Psoas muscle (tissue), 7 donors: ENCODE measurements at regions not wholly inside any gene's neighbourhood (a gene's known extent, or its start where the extent isn't known, plus 50 kb on each side); places are given as distances from the start of the nearest gene placed in this dataset.
"Not testable (repeated sequence)": the region's sequence is repeated elsewhere in the genome, so short reads cannot be mapped to it uniquely, and the experiment has no call there.

Experiments
- ATAC-seq, 4 donors: fragments of 200-7000 bp; cut with Tn5 transposase; one replicate each; pipeline ENCODE4 v1.9.1; 2020; ENCODE audit warnings: moderate library complexity in 3 of 4, mild to moderate bottlenecking in 2 of 4
- DNase-seq, 2 donors: peaks; one replicate each; pipeline ENCODE4 v3.0.0-alpha.2; 2020
- H3K27ac ChIP-seq: fragments of 200-600 bp; one replicate; pipeline ENCODE4 v1.8.0; 2022
- H3K27me3 ChIP-seq, 3 donors: fragments of 200-600 bp in 1 of 3; one replicate each; pipeline versions ENCODE4 v1.6.1 to v1.8.0; 2013 to 2022; ENCODE audit warnings: low read length in 2 of 3, mild to moderate bottlenecking in 2 of 3, moderate library complexity in 1 of 3; ENCODE audit not compliant: insufficient read depth in 3 of 3
- H3K36me3 ChIP-seq, 2 donors: fragments of 200-600 bp in 1 of 2; one replicate each; pipeline versions ENCODE4 v1.6.1 to v1.8.0; 2013 to 2022; ENCODE audit warnings: low read depth in 1 of 2, mild to moderate bottlenecking in 1 of 2, moderate library complexity in 1 of 2; ENCODE audit not compliant: insufficient read depth in 1 of 2
- H3K4me1 ChIP-seq: fragments of 200-600 bp; one replicate; pipeline ENCODE4 v1.8.0; 2022
- H3K4me3 ChIP-seq: fragments of 200-600 bp; one replicate; pipeline ENCODE4 v1.8.0; 2022; ENCODE audit warnings: mild to moderate bottlenecking
- H3K9me3 ChIP-seq: fragments of 200-600 bp; one replicate; pipeline ENCODE4 v1.8.0; 2022
- CTCF ChIP-seq: fragments of 200-600 bp; IDR thresholded peaks from one replicate; pipeline ENCODE4 v1.8.0; 2022; ENCODE audit warnings: antibody characterized with exemption
- WGBS, 3 donors: extraction: QIAGEN DNeasy Blood & Tissue Kit; methylation state at CpG; one replicate each; pipeline versions ENCODE4 v1.1.6 to v1.1.7; 2013; 5-methylcytosine and 5-hydroxymethylcytosine counted together
- intact Hi-C, 2 donors: fragments of 100-400 bp; cut with DNase I; formaldehyde crosslinking; loops; one replicate each; pipeline versions ENCODE4 v1.11.0 to v1.14.2; 2022
- donor health status: healthy with polysubstance abuse.
- donor health status: DM: no; HTN: no; CAD: no; lungs with moderate emphysema.
- donor health status: Bipolar disorder and iron deficiency.
- donor health status: healthy.
- donor health status: DM: yes; HTN: yes; CAD: no.
- donor health status: DM: no; HTN: no; CAD: no.
- donor health status: DM: yes; HTN: yes; CAD: no.

- H3K4me3 ChIP-seq = no peak overlapping the region
- no peaks in the 10 kb centered on the region for H3K36me3 ChIP-seq
- H3K4me1 ChIP-seq = no peaks in the 10 kb centered on the region
- no peak for TF ChIP-seq CTCF
- no peak overlapping the region for H3K27ac ChIP-seq
- ATAC-seq (no peak), DNase-seq (no peak)
- H3K27me3 ChIP-seq = no peaks in the 10 kb centered on the region
- intact Hi-C loops = no loop called here
- no peaks in the 10 kb centered on the region for H3K9me3 ChIP-seq
Observed at GRCh38 chr5:17854901-17855300, 220.6 kb downstream of the TAF11L14 start.

GRCh38 chr5:17860660-17861315 is 226.5 kb downstream of the TAF11L14 start:
- H3K4me3 ChIP-seq = no peak overlapping the region
- no peaks in the 10 kb centered on the region for H3K4me1 ChIP-seq
- no peak overlapping the region for H3K27ac ChIP-seq
- ATAC-seq = no peak
- H3K36me3 ChIP-seq = no peaks in the 10 kb centered on the region
- H3K27me3 ChIP-seq = no peaks in the 10 kb centered on the region
- no peak for DNase-seq
- intact Hi-C loops = no loop called here
- no peak for TF ChIP-seq CTCF
- no peaks in the 10 kb centered on the region for H3K9me3 ChIP-seq
- 96 to 98% (median 97%) methylated on average over 2 of the region's 2 CpGs for WGBS, 3 donors

- H3K27me3 ChIP-seq, H3K27ac ChIP-seq, H3K9me3 ChIP-seq, H3K4me1 ChIP-seq, H3K36me3 ChIP-seq, DNase-seq, intact Hi-C loops, ATAC-seq, H3K4me3 ChIP-seq: not testable (repeated sequence)
- WGBS, 3 donors = 60 to 68% (median 63%) methylated on average over 2 of the region's 2 CpGs
Observed at GRCh38 chr5:17864903-17865302, 230.6 kb downstream of the TAF11L14 start.

GRCh38 chr5:17865966-17866365 is 231.7 kb downstream of the TAF11L14 start:
- intact Hi-C loops, DNase-seq: not testable (repeated sequence)
- WGBS, 3 donors = 38 to 55% (median 55%) methylated on average over 1 of the region's 1 CpG

GRCh38 chr5:17872204-17872603 is 237.9 kb downstream of the TAF11L14 start:
- peaks cover 12% of the 10 kb centered on the region for H3K9me3 ChIP-seq
- no peaks in the 10 kb centered on the region for H3K36me3 ChIP-seq
- 83 to 88% (median 88%) methylated on average over 4 of the region's 4 CpGs for WGBS, 3 donors
- no peak for DNase-seq
- H3K4me1 ChIP-seq = no peaks in the 10 kb centered on the region
- H3K27ac ChIP-seq = no peak overlapping the region
- no peak for ATAC-seq
- intact Hi-C loops = no loop called here
- H3K27me3 ChIP-seq = no peaks in the 10 kb centered on the region
- TF ChIP-seq CTCF = no peak
- no peak overlapping the region for H3K4me3 ChIP-seq

More at GRCh38 chr5:17865966-17866365, 231.7 kb downstream of the TAF11L14 start:
- not testable (repeated sequence) for H3K36me3 ChIP-seq, H3K27ac ChIP-seq, H3K4me1 ChIP-seq, H3K27me3 ChIP-seq, ATAC-seq, H3K4me3 ChIP-seq
- peaks cover 12% of the 10 kb centered on the region for H3K9me3 ChIP-seq

GRCh38 chr5:17878541-17878940 is 244.3 kb downstream of the TAF11L14 start:
- Histone ChIP-seq H3K27me3 (no peaks in the 10 kb centered on the region), H3K4me1 (no peaks in the 10 kb centered on the region), H3K9me3 (no peaks in the 10 kb centered on the region), H3K27ac (no peak overlapping the region), H3K36me3 (no peaks in the 10 kb centered on the region), H3K4me3 (no peak overlapping the region)
- TF ChIP-seq CTCF = no peak
- intact Hi-C loops = no loop called here
- ATAC-seq (no peak), DNase-seq (no peak)
- 88 to 96% (median 90%) methylated on average over 2 of the region's 2 CpGs for WGBS, 3 donors
